ENCODE measurements at regions not wholly inside any gene's neighbourhood (a gene's known extent, or its start where the extent isn't known, plus 50 kb on each side); places are given as distances from the start of the nearest gene placed in this dataset.

- no peak for DNase-seq
Observed at GRCh38 chr4:57661517-57662090, 551.4 kb upstream of the IGFBP7 start.

- no peak for DNase-seq
Observed at GRCh38 chr4:57658673-57659072, 548.5 kb upstream of the IGFBP7 start.

DNA sequence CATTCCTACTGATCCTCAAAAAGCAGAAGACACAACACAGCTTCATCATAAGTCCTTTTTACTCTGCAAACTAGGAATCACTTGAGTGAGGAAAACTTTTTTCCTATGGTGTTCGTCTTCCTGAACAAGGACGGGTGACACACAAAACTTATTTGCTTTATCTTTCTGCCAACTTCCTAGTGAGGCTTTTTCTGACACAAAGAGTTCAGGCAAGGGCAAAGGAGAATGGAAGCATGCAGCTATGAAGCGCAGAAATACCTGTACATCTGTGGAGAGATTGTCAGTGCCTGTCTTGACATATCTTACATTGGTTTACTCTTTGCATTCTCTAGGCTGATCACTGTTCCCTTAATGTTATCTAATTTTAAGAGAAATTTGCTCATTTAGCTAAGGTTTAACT lies 548.0 kb upstream of the IGFBP7 start:
- no peak for DNase-seq

GRCh38 chr4:57655342-57655741 lies 545.2 kb upstream of the IGFBP7 start:
- no peak for DNase-seq

GRCh38 chr4:57652779-57653178 lies 542.6 kb upstream of the IGFBP7 start:
- DNase-seq, result no peak

DNA sequence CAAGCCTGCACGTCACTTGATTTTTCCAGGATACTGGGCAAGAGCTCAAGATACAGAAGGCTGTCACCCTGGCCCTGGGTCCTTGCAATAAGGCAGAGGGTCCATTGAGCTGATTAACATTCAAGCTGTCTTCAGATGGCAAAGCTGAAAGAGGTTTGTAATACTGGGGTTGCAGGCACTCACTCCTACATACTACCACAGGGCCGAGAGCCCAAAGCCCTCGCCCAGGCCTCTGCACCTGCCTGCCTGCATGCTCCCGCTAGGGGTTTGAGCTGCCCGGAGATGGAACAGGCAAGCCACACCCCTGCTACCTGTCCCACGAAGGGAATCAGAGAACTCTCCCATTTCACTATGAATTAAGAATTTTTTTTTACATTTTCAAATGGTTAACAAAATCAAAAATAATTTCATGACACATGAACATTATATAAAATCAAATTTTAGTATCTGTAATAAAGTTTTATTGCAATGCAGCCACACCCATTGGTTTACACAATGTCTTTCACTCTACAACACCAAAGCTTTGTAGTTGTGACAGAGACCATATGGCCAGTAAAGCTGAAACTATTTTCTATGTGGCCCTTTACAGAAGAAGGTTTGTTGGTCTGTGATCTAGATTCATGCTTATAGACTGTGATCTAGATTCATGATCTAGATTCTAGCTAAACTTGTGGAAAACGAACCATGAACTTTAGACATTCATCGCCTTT lies 530.4 kb upstream of the IGFBP7 start:
- no peak for DNase-seq

GRCh38 chr4:57639561-57640382 lies 529.6 kb upstream of the IGFBP7 start:
- no peak for DNase-seq

DNA sequence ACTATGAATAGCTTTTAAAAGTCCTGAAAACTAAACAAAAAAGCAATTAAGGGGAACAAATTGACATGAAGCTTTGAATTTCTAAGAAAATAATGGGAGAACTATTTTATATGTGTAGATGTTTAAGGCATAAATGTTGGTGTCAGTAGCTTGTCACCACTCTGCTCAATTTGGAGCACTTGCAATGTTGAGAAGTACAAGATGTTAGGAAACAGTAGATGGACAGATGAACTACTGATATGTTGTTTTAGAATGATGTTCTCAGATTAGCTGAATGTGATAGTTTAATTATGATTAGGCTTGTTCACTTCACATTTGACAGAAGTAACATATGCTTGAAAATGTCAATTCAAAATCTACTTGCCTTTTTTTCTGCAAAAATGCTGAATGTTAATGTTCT lies 525.7 kb upstream of the IGFBP7 start:
- no peak for DNase-seq

DNA sequence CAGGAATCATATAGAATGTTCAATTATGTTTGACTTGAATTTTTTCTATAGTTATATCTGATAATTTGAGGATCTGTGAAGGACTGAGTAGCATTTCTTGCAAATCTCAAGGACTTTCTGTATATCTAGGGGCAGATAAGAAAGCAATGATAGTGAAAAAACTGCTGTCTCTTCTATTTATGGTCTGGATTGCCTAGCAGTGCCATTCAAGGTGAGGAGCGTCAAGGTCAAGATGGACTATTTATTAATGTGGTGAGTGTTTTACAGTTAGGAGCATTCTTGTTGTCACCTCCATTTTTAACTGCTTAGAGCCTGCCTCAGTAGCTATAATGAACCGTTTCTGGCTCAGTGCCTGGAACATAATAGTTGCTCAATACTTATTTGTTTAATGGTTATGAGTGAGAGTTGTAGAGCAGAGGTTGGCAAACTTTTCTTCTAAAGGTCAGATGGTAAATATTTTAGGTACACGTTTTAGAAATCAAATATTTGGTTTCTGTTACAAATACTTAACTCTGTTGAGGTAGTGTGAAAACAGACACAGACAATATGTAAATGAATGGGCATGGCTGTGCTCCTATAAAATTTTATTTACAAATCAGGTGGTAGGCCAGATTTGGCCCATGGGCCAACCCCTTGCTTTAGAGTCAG lies 523.2 kb upstream of the IGFBP7 start:
- DNase-seq, result no peak

DNA sequence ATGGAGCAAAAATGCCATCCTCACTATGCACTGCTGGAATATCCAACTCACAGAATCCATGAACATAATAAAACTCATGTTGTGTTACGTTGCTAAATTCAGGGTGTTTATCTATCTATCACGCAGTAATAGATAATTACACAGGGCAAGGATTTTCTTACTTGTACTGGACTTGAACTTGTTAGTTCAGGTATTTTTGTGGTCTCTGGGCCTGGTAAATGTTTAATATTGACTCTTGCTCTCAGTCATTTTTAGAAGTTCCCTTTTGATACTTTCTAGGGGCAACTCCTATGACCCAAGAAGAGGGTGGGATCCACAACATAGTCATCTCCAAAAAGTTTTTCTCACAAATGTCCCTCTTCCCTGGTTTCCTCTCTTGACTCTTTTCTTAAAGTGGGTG lies 522.4 kb upstream of the IGFBP7 start:
- DNase-seq, result no peak

DNA sequence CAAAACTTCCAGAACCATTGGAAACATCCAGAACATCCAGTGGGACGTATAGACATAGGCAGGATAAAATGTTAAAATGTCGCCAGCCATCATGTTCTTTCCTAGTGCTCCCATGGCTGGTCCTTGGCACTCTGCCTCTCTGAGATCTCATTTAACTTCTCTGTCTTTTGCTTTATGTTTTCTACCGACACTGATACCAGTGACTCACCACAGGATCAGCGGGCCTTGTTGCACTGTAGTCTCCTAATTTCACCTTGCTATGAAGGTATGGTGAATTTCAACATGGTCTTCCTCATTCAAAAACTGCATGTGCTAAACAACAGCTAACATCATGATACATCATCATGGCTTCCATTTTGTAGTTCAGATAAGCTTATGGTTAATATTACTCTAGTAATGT lies 521.0 kb upstream of the IGFBP7 start:
- DNase-seq, result no peak

DNA sequence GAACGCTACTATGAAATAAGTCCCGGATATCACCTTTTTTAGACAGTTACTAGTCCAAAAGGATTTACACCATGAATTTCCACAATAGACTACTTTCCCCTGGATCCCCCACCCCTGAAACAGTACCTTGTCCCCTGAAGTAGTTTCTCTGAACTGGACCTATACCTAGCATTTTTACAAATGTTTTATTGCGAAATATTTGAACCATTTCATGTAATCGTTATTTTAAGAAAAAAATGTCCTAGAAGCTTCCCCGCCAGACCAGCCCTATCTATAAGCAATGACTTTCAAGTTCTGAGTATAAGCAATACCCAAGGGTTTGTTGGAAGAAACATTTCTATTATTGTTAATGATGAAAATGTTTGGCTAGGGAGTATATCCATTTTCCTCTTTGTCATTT lies 517.8 kb upstream of the IGFBP7 start:
- DNase-seq, result no peak

GRCh38 chr4:57614257-57614932 lies 504.2 kb upstream of the IGFBP7 start:
- no peak for DNase-seq

DNA sequence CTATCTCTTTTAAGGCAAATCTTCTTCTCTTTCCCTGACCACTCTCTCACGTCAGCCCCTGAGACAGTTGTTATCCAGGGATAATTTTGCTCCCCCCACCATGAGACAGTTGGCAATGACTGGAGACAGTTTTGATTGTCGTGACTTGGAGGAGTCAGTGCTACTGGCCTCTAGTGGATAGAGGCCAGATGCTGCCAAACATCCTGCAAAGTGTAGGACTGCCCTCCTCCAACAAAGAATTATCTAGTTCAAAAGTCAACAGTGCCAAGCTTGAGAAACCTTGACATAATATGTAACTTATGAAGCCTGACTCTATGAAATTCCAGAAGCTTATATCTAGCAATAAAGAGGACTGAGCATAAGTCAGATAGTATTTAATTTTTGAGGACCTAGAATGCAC lies 502.1 kb upstream of the IGFBP7 start:
- no peak for DNase-seq

GRCh38 chr4:57607566-57608180 lies 497.5 kb upstream of the IGFBP7 start:
- DNase-seq, result no peak

- DNase-seq, result no peak
Observed at GRCh38 chr4:57605376-57605775, 495.2 kb upstream of the IGFBP7 start.

DNA sequence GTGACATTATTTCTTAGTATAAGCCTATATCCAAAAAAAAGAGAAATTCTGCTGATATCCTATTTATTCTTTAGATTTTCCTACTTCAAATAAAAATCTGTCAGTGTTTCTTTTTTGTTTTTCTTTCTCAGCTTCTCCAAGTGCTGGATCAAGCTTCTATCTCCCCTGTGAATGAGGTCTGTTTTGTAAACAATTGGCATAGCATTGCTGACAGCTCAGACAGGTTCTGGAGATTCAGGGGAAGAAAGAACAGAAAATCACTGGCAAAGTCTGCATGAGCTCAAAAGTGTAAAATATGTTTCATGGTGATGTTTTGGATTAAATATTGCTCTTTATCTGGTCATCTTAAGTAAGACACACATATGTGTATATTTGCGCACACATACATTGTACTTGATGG lies 492.0 kb upstream of the IGFBP7 start:
- no peak for DNase-seq

DNA sequence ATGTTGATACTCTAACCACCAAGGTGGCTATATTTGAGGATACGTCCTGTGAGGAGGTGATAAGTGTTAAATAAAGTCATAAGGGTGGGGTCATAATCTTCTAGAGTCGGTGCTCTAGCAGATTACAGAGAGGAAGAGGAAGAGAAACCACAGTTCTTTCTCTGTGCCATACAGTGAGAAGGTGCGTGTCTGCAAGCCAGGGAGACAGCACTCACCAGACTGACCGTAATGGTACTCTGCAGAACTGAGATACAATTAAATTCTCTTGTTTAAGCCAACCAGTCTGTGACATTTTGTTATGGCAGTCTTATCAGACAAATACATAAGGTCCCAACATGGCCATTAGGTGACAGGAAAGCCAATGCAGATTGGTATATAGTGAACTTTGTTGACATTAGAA lies 480.9 kb upstream of the IGFBP7 start:
- DNase-seq, result no peak

- no peak for DNase-seq
Observed at GRCh38 chr4:57588557-57588956, 478.4 kb upstream of the IGFBP7 start.

DNA sequence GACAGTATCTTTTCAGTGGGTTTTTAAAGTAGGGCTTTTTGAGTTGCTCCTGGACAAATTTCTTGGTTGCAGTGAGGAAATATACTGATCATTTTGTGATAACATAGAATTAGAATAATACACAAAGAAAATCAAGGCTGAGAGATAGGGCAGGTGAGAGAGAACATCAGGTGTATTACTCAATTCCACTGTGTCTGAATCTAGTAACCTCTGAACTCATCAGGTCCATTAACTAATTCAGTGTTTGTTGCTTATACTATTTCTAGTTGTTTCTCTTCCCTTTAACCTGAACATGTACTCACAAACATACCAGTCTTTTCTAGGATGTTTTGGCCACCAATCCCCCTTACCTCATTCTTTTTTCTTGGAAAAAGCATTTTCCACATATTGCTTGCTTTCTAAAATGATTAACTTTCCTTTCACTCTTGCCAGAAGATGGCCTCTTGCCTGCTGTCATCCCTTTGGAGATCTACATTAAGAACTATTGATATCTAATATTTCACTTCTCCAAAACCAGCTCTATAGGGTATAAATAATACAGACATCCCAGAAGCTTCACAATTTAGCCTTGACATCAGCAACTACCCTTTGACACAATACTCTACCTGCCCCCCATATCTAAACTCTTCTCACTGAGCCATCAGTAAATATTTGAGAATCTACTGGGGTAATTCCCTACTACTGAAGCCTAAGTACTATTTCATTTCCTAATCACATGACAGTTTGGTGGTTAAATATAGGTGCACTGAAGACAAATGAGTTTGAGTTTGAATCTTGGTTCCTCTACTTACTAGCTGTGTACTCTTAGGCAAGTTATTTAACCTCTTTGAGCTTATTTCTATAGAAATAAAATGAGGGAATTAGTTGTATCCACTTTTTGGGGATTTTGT lies 470.8 kb upstream of the IGFBP7 start:
- DNase-seq, result no peak

DNA sequence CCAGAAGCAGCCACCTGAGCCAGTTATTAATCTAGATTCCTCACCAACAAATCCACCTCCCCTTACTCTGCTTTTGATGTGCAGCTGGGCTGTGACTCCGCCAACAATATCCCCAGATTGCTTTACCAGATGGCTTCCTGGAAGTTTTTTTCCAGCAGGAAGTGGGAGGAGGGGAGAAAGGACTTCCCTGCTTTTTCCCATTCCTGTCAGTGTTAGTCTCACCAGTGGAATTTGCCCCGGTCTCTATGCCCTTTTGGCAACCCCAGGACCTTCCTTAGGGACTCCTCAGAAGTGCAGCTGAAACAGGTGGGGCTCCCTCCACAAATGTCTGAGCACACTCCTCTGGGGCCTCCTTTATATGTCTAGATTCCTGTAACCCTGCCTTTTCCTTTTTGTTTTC lies 465.2 kb upstream of the IGFBP7 start:
- no peak for DNase-seq

Measured in hematopoietic multipotent progenitor cell treated with erythropoietin and hydrocortisone succinate and interleukin-3 and kit ligand, for 8 days (in vitro differentiated cells).